HCT116 (cell line): ENCODE measurements at regions not wholly inside any gene's neighbourhood (a gene's known extent, or its start where the extent isn't known, plus 50 kb on each side); places are given as distances from the start of the nearest gene placed in this dataset.

Source experiments
- POLR2A ChIP-seq: IDR thresholded peaks from 2 replicates; pipeline ENCODE4 v1.7.0; 2011; ENCODE audit warnings: borderline replicate concordance; ENCODE audit not compliant: insufficient read depth, insufficient read length; ENCODE audit errors: extremely low read depth
- POLR2AphosphoS5 ChIP-seq: IDR thresholded peaks from 2 replicates; pipeline ENCODE4 v1.6.1; 2011; ENCODE audit warnings: mild to moderate bottlenecking, low read depth, low read length, moderate library complexity

DNA sequence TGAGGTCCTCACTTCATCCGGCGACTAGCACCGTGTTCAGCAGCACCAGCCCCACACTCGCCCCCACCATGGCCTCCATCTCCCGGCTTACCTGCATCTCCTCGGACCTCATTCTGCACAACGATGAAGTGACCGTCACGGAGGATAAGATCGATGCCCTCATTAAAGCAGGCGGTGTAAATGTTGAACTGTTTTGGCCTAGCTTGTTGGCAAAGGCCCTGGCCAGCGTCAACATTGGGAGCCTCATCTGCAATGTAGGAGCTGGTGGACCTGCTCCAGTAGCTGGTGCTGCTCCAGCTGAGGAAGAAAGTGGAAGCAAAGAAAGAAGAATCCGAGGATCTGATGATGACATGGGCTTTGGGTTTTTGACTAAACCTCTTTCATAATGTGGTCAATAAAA is 70.5 kb upstream of the MYCN start:
- TF ChIP-seq POLR2A (no peak), POLR2AphosphoS5 (no peak)
